Right ventricle myocardium inferior (tissue), 1 donor: ENCODE measurements at regions not wholly inside any gene's neighbourhood (a gene's known extent, or its start where the extent isn't known, plus 50 kb on each side); places are given as distances from the start of the nearest gene placed in this dataset.

Source experiments
- ATAC-seq: fragments of 200-7000 bp; cut with Tn5 transposase; one replicate; pipeline ENCODE4 v1.9.1; 2020; ENCODE audit warnings: mild to moderate bottlenecking, moderate library complexity
- DNase-seq: peaks from one replicate; pipeline ENCODE4 v3.0.0; 2021; ENCODE audit errors: missing footprints
- intact Hi-C: fragments of 100-400 bp; cut with DNase I; formaldehyde crosslinking; loops from one replicate; pipeline ENCODE4 v1.11.0; 2022
- donor health status: DM: no; HTN: yes; CAD: no; lungs with severe emphysema.

GRCh38 chr9:107064378-107064777 lies 201.4 kb downstream of the ZNF462 start:
- ATAC-seq: no peak
- intact Hi-C loops: no loop called here
- DNase-seq: no peak

- intact Hi-C loops: no loop called here
- DNase-seq: no peak
- ATAC-seq: no peak
Observed at GRCh38 chr9:107065549-107065948, 202.6 kb downstream of the ZNF462 start.

- ATAC-seq (no peak), DNase-seq (no peak)
- intact Hi-C loops: no loop called here
Observed at GRCh38 chr9:107067739-107068416, 204.9 kb downstream of the ZNF462 start.

- intact Hi-C loops: no loop called here
- ATAC-seq (no peak), DNase-seq (no peak)
Observed at GRCh38 chr9:107068581-107068980, 205.6 kb downstream of the ZNF462 start.

GRCh38 chr9:107070586-107070985 lies 207.6 kb downstream of the ZNF462 start:
- DNase-seq: no peak
- intact Hi-C loops: no loop called here
- no peak for ATAC-seq

- no peak for DNase-seq
- no peak for ATAC-seq
- intact Hi-C loops: no loop called here
Observed at GRCh38 chr9:107078061-107078460, 205.0 kb upstream of the RAD23B start.

GRCh38 chr9:107079589-107079988 lies 203.5 kb upstream of the RAD23B start:
- no peak for ATAC-seq
- intact Hi-C loops: no loop called here
- no peak for DNase-seq

GRCh38 chr9:107080130-107080529 lies 202.9 kb upstream of the RAD23B start:
- intact Hi-C loops: no loop called here
- DNase-seq (no peak), ATAC-seq (no peak)

- DNase-seq: no peak
- intact Hi-C loops: no loop called here
- ATAC-seq: no peak
Observed at GRCh38 chr9:107086460-107086859, 196.6 kb upstream of the RAD23B start.

- intact Hi-C loops: no loop called here
- DNase-seq (no peak), ATAC-seq (no peak)
Observed at GRCh38 chr9:107087222-107087621, 195.9 kb upstream of the RAD23B start.

GRCh38 chr9:107090218-107090617 lies 192.9 kb upstream of the RAD23B start:
- DNase-seq (no peak), ATAC-seq (no peak)
- intact Hi-C loops: no loop called here

- no peak for ATAC-seq
- intact Hi-C loops: no loop called here
- no peak for DNase-seq
Observed at GRCh38 chr9:107093365-107094060, 189.6 kb upstream of the RAD23B start.

- no peak for ATAC-seq
- no peak for DNase-seq
- intact Hi-C loops: no loop called here
Observed at GRCh38 chr9:107094370-107094769, 188.7 kb upstream of the RAD23B start.

GRCh38 chr9:107100591-107100990 lies 182.5 kb upstream of the RAD23B start:
- no peak for ATAC-seq
- intact Hi-C loops: no loop called here
- no peak for DNase-seq

GRCh38 chr9:107102011-107102410 lies 181.1 kb upstream of the RAD23B start:
- DNase-seq (no peak), ATAC-seq (no peak)
- intact Hi-C loops: no loop called here

GRCh38 chr9:107103621-107104020 lies 179.5 kb upstream of the RAD23B start:
- DNase-seq (no peak), ATAC-seq (no peak)
- intact Hi-C loops: no loop called here

GRCh38 chr9:107105784-107106183 lies 177.3 kb upstream of the RAD23B start:
- no peak for ATAC-seq
- DNase-seq: no peak
- intact Hi-C loops: no loop called here

GRCh38 chr9:107106416-107106815 lies 176.7 kb upstream of the RAD23B start:
- intact Hi-C loops: no loop called here
- no peak for DNase-seq
- no peak for ATAC-seq

- DNase-seq (no peak), ATAC-seq (no peak)
- intact Hi-C loops: no loop called here
Observed at GRCh38 chr9:107108342-107109130, 174.5 kb upstream of the RAD23B start.

- intact Hi-C loops: no loop called here
- DNase-seq (no peak), ATAC-seq (no peak)
Observed at GRCh38 chr9:107109324-107109723, 173.8 kb upstream of the RAD23B start.
